Left ventricle myocardium inferior (tissue), 1 donor: ENCODE measurements at regions not wholly inside any gene's neighbourhood (a gene's known extent, or its start where the extent isn't known, plus 50 kb on each side); places are given as distances from the start of the nearest gene placed in this dataset.
"Not testable (repeated sequence)": the region's sequence is repeated elsewhere in the genome, so short reads cannot be mapped to it uniquely, and the experiment has no call there.

Experiments
- DNase-seq: peaks from one replicate; pipeline ENCODE4 v3.0.0-alpha.2; 2020
- H3K27ac ChIP-seq: fragments of 200-600 bp; replicated peaks from 2 replicates; pipeline ENCODE4 v1.8.0; 2021
- H3K27me3 ChIP-seq: fragments of 200-600 bp; 2 replicates; pipeline ENCODE4 v1.8.0; 2021; ENCODE audit warnings: low read depth
- H3K36me3 ChIP-seq: fragments of 200-600 bp; 2 replicates; pipeline ENCODE4 v1.8.0; 2021
- H3K4me1 ChIP-seq: fragments of 200-600 bp; 2 replicates; pipeline ENCODE4 v1.8.0; 2021
- H3K4me3 ChIP-seq: fragments of 200-600 bp; 2 replicates; pipeline ENCODE4 v1.8.0; 2021; ENCODE audit warnings: mild to moderate bottlenecking, moderate library complexity
- H3K9me3 ChIP-seq: fragments of 200-600 bp; replicated peaks from 2 replicates; pipeline ENCODE4 v1.8.0; 2021
- intact Hi-C: fragments of 100-400 bp; cut with micrococcal nuclease; formaldehyde crosslinking; loops from one replicate; pipeline ENCODE4 v1.11.0; 2022
- TF ChIP-seq, protein P1 (sequence below): fragments of 200-600 bp; IDR thresholded peaks from 2 replicates; pipeline ENCODE4 v1.8.0; 2021; ENCODE audit warnings: antibody characterized with exemption, mild to moderate bottlenecking, borderline replicate concordance
- donor health status: DM: no; HTN: yes; CAD: no; lungs with severe emphysema.

DNA sequence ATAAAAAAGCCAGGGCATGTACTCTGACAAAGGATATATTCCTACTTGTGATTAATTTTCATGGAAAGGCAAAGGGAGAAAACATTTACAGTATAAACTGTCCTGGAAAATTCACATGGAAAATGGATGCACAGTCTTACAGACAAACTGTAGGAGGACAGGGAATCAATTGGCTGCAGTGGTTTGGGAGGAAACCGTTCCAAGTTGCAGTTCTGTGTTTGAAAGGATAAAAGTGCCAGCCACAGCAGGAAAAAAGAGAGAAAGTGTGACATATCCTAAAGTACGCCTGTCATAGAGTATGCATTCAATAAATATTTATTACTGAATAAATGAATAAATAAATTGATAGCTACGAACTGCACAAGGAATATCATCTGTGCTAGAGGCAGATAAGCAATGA lies 462.9 kb downstream of the RAB38 start:
- no peak for DNase-seq
- H3K27me3 ChIP-seq = no peaks in the 10 kb centered on the region
- TF ChIP-seq, protein P1, sequence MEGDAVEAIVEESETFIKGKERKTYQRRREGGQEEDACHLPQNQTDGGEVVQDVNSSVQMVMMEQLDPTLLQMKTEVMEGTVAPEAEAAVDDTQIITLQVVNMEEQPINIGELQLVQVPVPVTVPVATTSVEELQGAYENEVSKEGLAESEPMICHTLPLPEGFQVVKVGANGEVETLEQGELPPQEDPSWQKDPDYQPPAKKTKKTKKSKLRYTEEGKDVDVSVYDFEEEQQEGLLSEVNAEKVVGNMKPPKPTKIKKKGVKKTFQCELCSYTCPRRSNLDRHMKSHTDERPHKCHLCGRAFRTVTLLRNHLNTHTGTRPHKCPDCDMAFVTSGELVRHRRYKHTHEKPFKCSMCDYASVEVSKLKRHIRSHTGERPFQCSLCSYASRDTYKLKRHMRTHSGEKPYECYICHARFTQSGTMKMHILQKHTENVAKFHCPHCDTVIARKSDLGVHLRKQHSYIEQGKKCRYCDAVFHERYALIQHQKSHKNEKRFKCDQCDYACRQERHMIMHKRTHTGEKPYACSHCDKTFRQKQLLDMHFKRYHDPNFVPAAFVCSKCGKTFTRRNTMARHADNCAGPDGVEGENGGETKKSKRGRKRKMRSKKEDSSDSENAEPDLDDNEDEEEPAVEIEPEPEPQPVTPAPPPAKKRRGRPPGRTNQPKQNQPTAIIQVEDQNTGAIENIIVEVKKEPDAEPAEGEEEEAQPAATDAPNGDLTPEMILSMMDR = no peak
- no peak overlapping the region for H3K27ac ChIP-seq
- H3K4me1 ChIP-seq = no peaks in the 10 kb centered on the region
- H3K36me3 ChIP-seq = no peaks in the 10 kb centered on the region
- no peak overlapping the region for H3K4me3 ChIP-seq
- no peaks in the 10 kb centered on the region for H3K9me3 ChIP-seq
- intact Hi-C loops = no loop called here

DNA sequence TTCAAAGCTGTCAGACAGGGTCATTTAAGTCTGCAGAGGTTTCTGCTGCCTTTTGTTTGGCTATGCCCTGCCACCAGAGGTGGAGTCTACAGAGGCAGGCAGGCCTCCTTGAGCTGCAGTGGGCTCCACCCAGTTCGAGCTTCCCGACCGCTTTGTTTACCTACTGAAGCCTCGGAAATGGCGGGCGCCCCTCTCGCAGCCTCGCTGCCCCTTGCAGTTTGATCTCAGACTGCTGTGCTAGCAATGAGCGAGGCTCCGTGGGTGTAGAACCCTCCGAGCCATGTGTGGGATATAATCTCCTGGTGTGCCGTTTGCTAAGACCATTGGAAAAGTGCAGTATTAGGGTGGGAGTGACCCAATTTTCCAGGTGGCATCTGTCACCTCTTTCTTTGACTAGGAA lies 471.7 kb downstream of the RAB38 start:
- H3K4me1 ChIP-seq, H3K36me3 ChIP-seq, H3K27me3 ChIP-seq, DNase-seq, intact Hi-C loops, H3K4me3 ChIP-seq, H3K27ac ChIP-seq: not testable (repeated sequence)
- peaks cover 20% of the 10 kb centered on the region for H3K9me3 ChIP-seq

DNA sequence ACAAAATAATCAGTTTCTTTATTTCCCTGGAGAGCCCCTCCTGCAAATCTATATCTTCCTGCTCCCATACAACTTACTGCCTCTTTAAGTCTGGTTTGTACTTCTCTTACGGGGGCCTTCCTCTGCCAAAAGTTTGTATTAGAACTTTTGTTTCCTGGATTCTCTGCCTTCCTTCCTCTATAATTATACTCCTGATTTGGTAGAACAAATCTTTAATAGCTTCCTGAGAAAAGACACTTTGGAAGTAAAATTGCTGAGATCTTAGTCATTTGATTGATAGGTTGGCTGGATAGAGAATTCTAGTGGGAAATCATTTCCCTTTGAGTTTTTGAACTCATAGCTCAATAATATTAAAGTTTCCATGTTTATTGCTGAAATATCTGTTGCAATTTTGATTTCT lies 499.2 kb downstream of the RAB38 start:
- DNase-seq = no peak

DNA sequence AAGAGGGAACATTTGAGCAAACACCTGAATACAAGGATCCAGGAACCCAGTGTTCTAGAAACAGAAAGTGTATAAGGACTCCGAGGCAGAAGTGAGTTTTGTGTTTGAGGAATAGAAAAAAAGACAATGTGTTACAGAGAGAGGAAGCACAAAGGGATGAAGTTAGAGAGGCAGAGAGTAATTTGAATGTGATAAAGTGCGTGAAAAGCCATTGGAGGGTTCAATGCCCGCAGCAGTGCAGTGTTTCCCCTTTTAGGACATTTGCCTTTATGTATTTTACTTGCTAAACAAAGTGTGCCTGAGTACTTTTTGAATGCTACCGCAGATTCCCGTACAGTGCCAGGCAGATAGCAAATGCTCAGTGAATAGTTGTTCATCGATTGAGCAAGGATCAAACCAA lies 508.5 kb downstream of the RAB38 start:
- H3K4me1 ChIP-seq = no peaks in the 10 kb centered on the region
- H3K27me3 ChIP-seq = no peaks in the 10 kb centered on the region
- no peaks in the 10 kb centered on the region for H3K36me3 ChIP-seq
- H3K27ac ChIP-seq = no peak overlapping the region
- no peaks in the 10 kb centered on the region for H3K9me3 ChIP-seq
- DNase-seq = no peak
- intact Hi-C loops = no loop called here
- TF ChIP-seq, protein P1 = no peak
- no peak overlapping the region for H3K4me3 ChIP-seq

More for the DNA sequence above, 499.2 kb downstream of the RAB38 start:
- TF ChIP-seq, protein P1 = no peak
- no peaks in the 10 kb centered on the region for H3K4me1 ChIP-seq
- no peaks in the 10 kb centered on the region for H3K27me3 ChIP-seq
- intact Hi-C loops = no loop called here
- no peaks in the 10 kb centered on the region for H3K9me3 ChIP-seq
- no peak overlapping the region for H3K4me3 ChIP-seq
- H3K27ac ChIP-seq = no peak overlapping the region
- H3K36me3 ChIP-seq = no peaks in the 10 kb centered on the region

DNA sequence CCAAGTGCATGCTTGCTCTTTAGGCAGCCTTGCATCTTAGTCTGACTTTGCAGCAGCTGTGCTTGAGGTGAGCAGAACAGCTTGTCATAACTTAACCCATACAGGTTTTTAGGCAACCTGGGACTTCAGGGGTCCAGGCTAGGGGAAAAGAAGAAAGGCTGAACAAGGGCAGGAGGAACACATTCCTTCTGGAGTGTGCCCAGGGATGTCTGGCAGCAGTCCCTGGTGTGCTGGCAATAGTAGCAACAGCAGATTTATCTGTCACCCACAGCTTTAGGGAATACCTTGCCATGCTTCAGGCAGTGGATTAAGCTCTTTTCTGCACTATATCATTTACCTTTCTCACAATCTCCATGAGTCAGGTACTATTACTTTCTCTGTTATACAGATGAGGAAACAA lies 513.0 kb downstream of the RAB38 start:
- Histone ChIP-seq H3K27ac (no peak overlapping the region), H3K4me3 (no peak overlapping the region), H3K9me3 (no peaks in the 10 kb centered on the region), H3K4me1 (no peaks in the 10 kb centered on the region), H3K36me3 (no peaks in the 10 kb centered on the region), H3K27me3 (no peaks in the 10 kb centered on the region)
- intact Hi-C loops = no loop called here
- no peak for DNase-seq
- TF ChIP-seq, protein P1 = no peak

DNA sequence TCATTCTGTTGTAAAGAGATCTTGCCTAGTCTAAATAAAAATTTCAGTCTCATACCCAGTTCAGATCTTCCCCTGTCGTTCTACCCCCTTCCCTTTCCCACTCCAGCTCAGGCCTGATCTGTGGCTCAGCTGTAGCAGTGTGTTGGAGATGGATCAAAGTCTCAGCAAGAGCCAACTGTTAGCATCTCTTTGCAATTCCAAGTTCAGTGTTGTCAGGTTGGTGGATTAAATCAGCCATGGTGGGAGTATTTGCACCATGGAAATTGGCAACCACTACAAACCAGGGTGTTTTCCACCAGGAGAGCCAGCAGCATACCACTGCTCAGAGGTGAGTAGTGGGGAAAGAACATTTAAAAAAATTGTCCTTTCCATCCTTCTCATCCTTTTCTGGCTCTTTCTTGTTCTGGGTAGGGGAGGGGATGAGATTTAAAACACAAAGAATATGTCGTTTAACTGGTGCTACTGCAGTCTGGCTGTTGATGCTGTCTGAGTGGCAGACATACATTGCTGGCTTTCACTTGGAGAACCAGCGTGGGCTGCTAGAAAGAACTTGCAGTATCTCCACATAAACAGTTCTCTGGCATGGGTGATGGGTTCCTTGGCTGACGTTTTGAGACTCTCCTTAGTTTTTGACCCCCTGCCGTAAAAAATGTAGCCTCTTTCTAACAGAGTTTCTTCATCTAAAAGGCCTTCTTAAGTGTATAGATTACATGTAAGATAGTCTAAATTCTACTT lies 514.1 kb downstream of the RAB38 start:
- H3K9me3 ChIP-seq = no peaks in the 10 kb centered on the region
- no peaks in the 10 kb centered on the region for H3K36me3 ChIP-seq
- DNase-seq = no peak
- TF ChIP-seq, protein P1 = no peak
- intact Hi-C loops = no loop called here
- no peaks in the 10 kb centered on the region for H3K27me3 ChIP-seq
- no peak overlapping the region for H3K27ac ChIP-seq
- no peaks in the 10 kb centered on the region for H3K4me1 ChIP-seq
- no peak overlapping the region for H3K4me3 ChIP-seq
